ENCODE measurements at regions not wholly inside any gene's neighbourhood (a gene's known extent, or its start where the extent isn't known, plus 50 kb on each side); places are given as distances from the start of the nearest gene placed in this dataset.

DNA sequence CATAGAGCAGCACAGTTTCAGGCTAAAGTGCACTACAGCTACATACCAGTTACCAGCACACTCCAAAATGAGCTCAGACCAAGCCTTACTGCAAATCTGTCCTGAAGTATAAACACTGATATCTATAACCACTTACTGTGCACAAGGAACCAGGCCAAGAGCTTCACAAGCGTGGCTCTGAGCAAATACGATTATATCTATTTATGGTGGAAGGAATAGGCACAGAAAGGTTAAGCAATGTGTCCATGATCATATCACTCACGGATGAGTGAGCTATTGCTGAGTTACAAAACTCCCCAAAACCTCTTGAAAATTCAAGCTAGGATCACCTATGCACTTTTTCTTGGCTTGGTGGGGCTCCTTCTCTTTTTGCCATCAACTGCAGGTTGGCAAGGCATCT, 84.9 kb downstream of the GPAM start:
- intact Hi-C loops (cut with micrococcal nuclease), result no loop called here
- DNase-seq (no peak), ATAC-seq (peak; percentile 30)
